ENCODE measurements at regions not wholly inside any gene's neighbourhood (a gene's known extent, or its start where the extent isn't known, plus 50 kb on each side); places are given as distances from the start of the nearest gene placed in this dataset.

DNA sequence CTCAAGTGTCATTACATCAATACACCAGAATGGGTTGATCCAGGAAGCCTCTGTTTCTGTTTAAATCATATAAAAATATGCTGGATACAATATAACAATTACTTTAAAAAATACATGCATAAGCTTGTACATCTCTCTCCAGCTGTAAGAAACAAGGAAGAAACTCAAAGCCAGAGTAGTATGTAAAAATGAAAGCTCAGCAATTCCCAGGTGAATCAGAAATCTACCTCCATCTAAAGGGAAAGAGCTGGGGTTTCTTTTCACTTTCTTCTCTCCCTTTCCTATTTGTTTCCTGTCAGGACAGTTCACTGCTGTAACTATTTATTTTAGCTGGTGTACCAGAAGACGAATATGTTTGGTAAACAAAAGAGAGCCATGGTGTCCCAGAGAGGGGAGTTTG lies 301.0 kb upstream of the C1orf87 start:
- TF ChIP-seq, protein P1, sequence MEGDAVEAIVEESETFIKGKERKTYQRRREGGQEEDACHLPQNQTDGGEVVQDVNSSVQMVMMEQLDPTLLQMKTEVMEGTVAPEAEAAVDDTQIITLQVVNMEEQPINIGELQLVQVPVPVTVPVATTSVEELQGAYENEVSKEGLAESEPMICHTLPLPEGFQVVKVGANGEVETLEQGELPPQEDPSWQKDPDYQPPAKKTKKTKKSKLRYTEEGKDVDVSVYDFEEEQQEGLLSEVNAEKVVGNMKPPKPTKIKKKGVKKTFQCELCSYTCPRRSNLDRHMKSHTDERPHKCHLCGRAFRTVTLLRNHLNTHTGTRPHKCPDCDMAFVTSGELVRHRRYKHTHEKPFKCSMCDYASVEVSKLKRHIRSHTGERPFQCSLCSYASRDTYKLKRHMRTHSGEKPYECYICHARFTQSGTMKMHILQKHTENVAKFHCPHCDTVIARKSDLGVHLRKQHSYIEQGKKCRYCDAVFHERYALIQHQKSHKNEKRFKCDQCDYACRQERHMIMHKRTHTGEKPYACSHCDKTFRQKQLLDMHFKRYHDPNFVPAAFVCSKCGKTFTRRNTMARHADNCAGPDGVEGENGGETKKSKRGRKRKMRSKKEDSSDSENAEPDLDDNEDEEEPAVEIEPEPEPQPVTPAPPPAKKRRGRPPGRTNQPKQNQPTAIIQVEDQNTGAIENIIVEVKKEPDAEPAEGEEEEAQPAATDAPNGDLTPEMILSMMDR (IDR thresholded peaks at IDR 0.05; ENCODE audit: low read depth, low read length): no peak
- TF ChIP-seq EZH2phosphoT487 (IDR thresholded peaks at IDR 0.05; ENCODE audit: low read depth): no peak

Measured in OCI-LY3 (cell line).